ENCODE measurements at regions not wholly inside any gene's neighbourhood (a gene's known extent, or its start where the extent isn't known, plus 50 kb on each side); places are given as distances from the start of the nearest gene placed in this dataset.

DNA sequence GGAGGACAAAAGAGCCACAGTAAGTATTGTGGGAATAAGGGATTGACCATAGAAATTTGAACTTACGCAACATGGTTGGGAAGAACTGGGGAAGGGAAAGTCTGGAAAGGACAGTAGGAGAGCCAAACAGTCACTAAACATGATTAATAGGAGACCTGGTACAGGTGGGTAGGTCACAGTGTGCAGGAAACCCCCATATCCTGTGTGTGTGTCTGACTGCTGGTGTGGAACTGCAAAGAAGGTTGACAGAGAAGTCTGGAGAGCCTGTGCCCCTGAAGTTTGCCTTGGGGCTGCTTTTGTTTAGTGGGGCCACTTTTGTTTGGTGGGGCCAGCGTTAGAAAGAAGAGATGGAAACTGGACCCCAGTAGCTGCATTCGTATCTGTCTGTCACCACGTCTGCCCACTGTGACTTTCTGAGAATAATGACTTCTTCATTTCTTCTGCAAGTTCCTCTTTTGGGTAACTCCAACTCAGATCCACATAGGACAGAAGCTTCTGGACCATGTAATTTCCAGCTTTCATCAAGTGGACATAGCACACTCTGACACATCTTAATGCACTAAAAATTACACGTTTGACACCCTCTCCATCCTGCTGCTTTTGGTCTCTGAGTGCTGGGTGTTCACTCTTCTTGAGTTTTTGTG, 126.8 kb upstream of the RAG2 start (continued):
- TF ChIP-seq ARID5B (CRISPR knock-in tag; IDR thresholded peaks at IDR 0.05) (no peak), ZNF275 (CRISPR knock-in tag; IDR thresholded peaks at IDR 0.05; ENCODE audit: borderline replicate concordance) (no peak), ZNF468 (CRISPR knock-in tag; IDR thresholded peaks at IDR 0.05) (no peak), KAT8 (CRISPR knock-in tag; IDR thresholded peaks at IDR 0.05) (no peak)

DNA sequence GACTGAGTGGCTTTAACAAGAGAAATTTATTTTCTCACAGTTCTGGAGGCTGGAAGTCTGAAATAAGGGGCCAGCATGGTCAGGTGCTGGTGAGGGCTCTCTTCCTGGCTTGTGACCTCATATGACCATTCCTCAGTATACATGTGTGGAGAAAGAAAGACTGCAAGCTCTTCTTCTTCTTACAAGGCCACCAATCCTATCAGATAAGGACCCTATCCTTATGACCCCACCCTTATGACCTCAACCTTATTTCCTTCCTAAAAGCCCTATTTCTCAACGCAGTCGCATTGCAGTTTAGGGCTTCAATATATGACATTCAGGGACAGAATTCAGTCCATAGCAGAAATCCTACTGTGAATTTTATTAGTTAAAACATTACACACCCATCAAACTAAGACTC, 124.4 kb upstream of the RAG2 start:
- H3K27ac ChIP-seq (ENCODE audit: extremely low read length, insufficient read depth, low read length), result no peak overlapping the region
- no peak overlapping the region for H3K9ac ChIP-seq (ENCODE audit: insufficient read depth, low read depth, low read length)
- in situ Hi-C loops (cut with HindIII; ENCODE audit: extremely low pct_ligation_motif_present, low pct_unique_long_range_greater_than_20kb), result no loop called here
- H3K4me3 ChIP-seq (replicated peaks in 1 of 3; ENCODE audit: insufficient read depth in 1 of 3, low read depth in 2 of 3, low read length in 3 of 3), result no peak overlapping the region
- WGBS (ENCODE audit: low lambda C conversion rate), result 92% methylated on average over 2 of the region's 2 CpGs
- no TSS peak for BruUV-seq (replicated peaks)
- no peak overlapping the region for H2AFZ ChIP-seq (ENCODE audit: low read length)
- H3K4me2 ChIP-seq (ENCODE audit: low read depth, low read length), result no peak overlapping the region
- H3K27me3 ChIP-seq (ENCODE audit: control insufficient read depth in 1 of 2, insufficient read depth in 2 of 2, low read length in 2 of 2), result no peaks in the 10 kb centered on the region; a peak in 1 of 5 replicates
- ChIA-PET CTCF (ENCODE audit: low intra/inter-chr PET ratio, low total read pairs) (no interaction called here), POLR2A (no interaction called here)
- H3K4me1 ChIP-seq (ENCODE audit: insufficient read depth, low read length), result no peaks in the 10 kb centered on the region
- no peaks in the 10 kb centered on the region for H3K79me2 ChIP-seq (ENCODE audit: insufficient read depth, low read length)
- H3K36me3 ChIP-seq (replicated peaks in 1 of 2; ENCODE audit: control insufficient read depth in 1 of 2, insufficient read depth in 2 of 2, low read length in 2 of 2), result no peaks in the 10 kb centered on the region
- no peaks in the 10 kb centered on the region for H4K20me1 ChIP-seq (ENCODE audit: insufficient read depth, low read length)
- ATAC-seq (no peak), DNase-seq (ENCODE audit: low spot score) (no peak), FAIRE-seq (no peak)
- intact Hi-C loops (cut with micrococcal nuclease; ENCODE audit: unreplicated experiment), result no loop called here
- H3K9me3 ChIP-seq (ENCODE audit: low read length), result no peaks in the 10 kb centered on the region
- TF ChIP-seq ZNF713 (CRISPR knock-in tag; IDR thresholded peaks at IDR 0.05) (no peak), CAMTA2 (CRISPR knock-in tag; IDR thresholded peaks at IDR 0.05; ENCODE audit: borderline replicate concordance) (no peak), NFIC (IDR thresholded peaks at IDR 0.05; ENCODE audit: low read length) (no peak), MIER3 (CRISPR knock-in tag; IDR thresholded peaks at IDR 0.05; ENCODE audit: borderline replicate concordance) (no peak), ZHX2 (IDR thresholded peaks at IDR 0.05; ENCODE audit: low read depth) (no peak), ZHX2 (CRISPR knock-in tag; IDR thresholded peaks at IDR 0.05; ENCODE audit: borderline replicate concordance) (no peak), MAFK (conservative IDR thresholded peaks at IDR 0.05 in 1 of 2, IDR thresholded peaks at IDR 0.05 in 1 of 2; ENCODE audit: low read length in 2 of 2) (no peak), ZNF747 (CRISPR knock-in tag; IDR thresholded peaks at IDR 0.05; ENCODE audit: borderline replicate concordance) (no peak), ZNF124 (CRISPR knock-in tag; IDR thresholded peaks at IDR 0.05) (no peak)

Data from HepG2 (cell line).